ENCODE measurements at regions not wholly inside any gene's neighbourhood (a gene's known extent, or its start where the extent isn't known, plus 50 kb on each side); places are given as distances from the start of the nearest gene placed in this dataset.

GRCh38 chr10:28849821-28850220 is 172.5 kb downstream of the BAMBI start:
- TF ChIP-seq POLR2AphosphoS5 (IDR thresholded peaks at IDR 0.05; ENCODE audit: borderline replicate concordance, low read depth, low read length) (no peak), EZH2 (IDR thresholded peaks at IDR 0.05) (no peak)
